HG03575 (cell line): ENCODE measurements at regions not wholly inside any gene's neighbourhood (a gene's known extent, or its start where the extent isn't known, plus 50 kb on each side); places are given as distances from the start of the nearest gene placed in this dataset.

ENCODE experiments used
- ATAC-seq: cut with Tn5 transposase; IDR thresholded peaks from one replicate; pipeline ENCODE4 v1.9.1; 2021; ENCODE audit not compliant: unreplicated experiment, insufficient number of reproducible peaks, low FRiP score; ENCODE audit errors: extremely low read depth

DNA sequence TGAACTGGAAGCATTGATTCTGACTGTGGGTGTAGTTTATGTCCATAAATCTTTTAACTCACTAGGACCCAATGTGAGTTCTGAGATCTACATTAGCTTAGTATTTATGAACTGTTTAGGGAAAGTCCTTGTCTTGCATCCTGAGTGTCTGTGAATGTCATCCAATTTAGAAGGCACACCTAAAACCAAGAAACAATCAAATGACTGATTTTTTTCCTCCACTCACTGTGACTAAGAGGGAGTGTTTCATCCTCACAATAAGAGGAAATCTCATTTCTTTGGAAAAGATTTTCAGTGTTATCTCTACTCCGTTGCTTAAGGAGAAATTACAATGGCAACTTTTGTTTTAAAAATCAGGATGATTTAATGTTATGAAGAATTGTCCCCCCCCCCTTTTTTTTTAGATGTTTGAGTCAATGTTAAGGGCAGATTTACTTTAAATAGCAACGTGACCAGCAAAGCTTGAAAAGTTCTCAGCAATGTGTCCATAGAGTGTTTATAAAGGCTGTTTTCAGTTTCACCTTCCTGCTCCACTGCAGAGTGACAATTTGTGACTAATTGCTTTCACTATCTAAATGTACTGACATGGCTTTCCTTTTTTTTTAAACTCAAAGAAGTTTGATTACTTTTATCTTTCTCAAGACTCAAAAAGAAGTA is 173.0 kb downstream of the SPCS3 start:
- ATAC-seq: peak; percentile 100

DNA sequence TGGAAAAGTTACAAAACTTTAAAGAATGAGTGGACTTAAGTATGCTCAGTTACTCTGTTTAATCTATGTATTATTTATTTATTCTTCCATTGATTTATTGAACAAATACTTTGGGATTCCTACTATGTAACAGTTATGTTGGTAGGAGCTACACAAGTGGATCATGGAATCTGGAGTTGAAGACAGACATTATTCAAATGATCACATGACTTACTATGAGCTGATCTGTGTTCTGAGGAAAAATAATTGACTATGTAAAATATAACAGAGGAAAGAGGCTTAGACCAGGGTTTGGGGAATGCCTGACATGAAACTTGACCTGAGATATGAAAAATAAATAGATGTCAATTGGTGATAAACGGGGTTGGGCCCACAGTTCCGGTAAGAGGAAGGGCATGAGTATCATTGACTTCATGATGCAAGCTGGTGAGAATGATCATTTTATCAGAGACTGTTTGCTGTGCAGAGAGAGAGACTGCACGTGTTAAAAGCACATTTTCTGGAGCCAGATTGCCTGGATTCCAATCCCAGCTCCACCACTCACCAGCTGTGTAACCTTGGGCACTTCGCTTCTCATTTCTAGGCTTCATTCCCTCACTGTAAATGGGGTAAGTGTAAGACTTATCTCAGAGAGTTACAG is 179.0 kb downstream of the SPCS3 start:
- ATAC-seq: no peak

DNA sequence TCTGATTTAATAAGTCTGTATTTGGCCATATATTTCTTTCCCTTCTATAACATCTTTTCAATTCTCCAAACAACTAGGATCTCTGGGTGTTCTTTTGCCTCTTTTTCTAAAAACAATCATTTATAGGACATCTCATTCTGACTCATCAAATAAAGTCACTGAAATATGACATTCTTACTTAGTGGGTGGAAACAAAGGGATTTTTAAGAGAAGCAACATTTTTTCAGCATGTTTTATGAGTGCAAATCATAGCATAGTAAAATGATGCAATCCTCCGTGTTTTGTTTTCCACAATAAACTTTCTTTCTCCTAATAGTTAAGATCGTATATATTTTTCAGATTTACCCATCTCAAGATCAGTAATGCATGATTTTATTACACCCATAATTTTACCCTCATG is 179.8 kb downstream of the SPCS3 start:
- ATAC-seq: no peak

DNA sequence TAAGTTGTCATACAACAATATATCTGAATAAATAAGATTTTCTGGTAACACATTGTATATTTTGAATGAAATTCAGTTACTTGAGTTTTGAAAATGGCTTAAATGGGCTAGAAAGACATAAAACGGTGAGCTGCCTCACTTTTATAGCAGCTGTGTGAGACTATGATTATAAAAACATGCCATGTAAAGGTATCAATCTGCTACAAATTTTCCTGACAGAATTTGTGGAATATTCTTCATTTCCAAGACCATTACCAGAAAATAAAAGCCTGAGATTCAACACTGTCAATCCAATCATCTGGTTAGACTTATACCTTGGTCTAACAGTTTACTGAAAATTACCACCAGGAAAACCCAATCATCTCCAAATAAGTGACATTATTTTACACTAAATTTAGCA is 181.1 kb downstream of the SPCS3 start:
- no peak for ATAC-seq

DNA sequence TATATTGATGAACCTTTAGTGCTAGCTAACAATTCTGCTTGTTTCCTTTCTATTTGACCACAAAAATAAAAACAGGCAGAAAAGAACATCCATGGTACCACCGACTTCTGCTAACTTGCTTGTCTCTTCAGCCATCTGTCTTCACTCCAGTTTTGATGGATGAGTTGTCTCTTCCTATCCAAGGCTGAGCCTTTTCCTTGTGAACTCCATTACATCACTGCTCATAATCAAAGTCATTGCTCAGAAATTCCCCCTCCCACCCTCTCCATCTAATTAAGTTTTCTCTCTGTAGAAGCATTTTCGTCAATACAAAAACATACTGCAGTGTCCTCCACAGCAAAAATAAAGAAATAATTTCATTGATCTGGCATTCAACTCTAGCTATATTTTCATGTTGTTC is 184.4 kb downstream of the SPCS3 start:
- ATAC-seq: no peak

DNA sequence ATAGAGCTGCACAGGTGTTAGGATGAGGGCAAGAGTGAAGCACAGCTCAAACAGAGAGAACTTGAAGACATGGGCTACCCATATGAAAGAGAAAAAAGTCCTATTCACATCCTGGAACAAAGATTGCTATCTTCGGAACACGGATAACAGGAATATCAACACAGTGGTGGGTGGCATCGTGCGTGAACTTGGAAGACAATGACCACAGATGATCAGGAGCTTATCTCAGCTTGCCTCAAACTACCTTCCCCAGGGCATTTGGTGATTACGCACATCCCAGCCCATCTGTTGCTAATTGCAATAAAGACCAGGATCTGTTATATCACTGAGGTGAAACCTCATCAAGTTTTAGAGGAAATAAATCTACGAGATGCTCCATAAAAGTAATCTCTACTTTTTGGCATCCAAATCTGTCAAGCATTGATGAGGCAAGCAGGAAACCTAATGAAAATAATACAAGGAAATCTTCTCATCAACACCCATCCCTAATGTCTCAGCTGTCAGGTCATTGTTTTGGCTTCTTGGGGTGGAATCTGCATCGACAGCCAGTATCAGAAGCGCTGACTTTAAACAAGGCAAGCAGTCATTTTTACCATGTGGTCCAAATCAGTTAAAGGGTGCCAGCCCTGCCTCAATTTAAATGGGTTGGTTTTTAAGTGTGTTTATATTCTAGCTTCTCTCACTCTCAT is 188.2 kb downstream of the SPCS3 start:
- ATAC-seq: no peak

DNA sequence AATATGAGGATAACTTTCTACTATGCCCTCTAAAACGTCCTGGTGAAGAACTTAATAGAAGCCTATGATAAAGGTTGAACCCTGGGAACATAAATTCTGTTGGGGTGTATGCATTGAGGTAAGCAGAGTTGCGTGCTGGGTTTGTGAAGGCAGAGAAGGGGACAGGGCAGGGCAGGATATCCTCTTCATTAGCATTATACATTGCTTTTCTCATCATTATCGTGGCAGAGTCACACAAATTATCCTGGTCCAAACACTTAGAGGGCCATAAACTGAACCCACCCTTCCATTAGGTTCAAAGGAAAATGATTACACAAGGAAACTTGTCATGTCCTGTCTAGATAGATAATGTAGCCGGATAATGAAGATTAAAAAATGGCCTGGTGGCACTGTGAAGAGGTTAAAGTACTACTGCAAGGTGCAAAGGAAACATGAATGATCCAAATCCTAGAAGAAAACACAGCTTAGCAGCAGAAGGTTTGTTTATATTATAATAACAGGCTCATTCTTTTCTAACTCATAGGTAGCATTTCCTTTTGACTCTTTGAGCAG is 189.1 kb downstream of the SPCS3 start:
- ATAC-seq: no peak

DNA sequence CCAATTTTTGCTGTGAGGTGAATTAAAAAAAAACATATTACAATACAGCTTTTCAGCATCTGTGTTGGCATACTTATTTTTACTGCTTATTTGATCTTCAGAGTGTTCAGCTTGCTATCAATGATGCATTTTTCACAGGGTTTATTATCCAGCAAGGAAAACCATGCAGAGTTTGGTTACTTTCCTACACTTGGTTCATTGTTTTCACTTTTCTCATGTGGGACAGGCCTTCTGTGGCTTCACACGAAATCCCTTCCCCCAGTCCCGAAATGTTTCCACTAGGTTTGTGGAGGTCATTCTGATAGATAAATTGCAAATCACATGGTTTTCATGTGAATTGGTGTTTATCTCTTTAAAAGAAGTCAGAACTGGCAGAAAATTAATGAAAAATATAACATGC is 205.8 kb downstream of the SPCS3 start:
- no peak for ATAC-seq

DNA sequence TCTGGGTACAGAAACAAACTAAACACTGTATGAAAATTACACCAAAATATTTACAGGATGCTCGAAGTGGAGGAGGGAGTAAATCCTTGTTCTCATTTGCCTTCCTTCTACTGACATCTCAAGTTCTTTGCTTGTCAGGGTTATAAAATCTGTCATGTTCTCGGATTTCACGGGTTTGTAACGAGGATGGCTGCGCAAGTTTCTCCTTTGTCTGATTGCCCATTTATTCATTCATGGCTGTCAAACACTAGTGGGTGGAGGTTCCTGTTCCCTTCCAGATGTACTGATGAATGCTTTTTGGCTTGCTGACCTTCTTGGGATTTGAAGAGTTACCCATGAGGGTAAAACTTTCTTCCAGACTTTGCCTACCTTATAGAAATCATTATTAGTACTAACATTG is 206.9 kb downstream of the SPCS3 start:
- no peak for ATAC-seq

DNA sequence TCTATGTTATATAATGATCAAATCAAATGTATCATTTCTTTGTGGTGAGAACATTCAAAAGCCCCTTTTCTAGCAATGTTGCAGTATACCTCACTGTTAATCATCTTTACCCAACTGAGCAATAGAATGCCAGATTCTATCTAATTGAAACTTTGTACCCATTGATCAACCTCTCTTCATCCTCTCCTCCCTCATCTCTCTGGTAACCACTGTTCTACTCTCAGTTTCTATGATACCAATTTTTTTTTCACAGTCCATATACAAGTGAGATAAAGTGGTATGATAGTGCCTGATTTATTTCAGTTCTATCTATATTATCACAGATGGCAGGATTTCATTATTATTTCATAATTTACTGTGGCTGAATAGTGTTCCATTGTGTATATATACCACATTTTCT is 209.8 kb downstream of the SPCS3 start:
- ATAC-seq: no peak

DNA sequence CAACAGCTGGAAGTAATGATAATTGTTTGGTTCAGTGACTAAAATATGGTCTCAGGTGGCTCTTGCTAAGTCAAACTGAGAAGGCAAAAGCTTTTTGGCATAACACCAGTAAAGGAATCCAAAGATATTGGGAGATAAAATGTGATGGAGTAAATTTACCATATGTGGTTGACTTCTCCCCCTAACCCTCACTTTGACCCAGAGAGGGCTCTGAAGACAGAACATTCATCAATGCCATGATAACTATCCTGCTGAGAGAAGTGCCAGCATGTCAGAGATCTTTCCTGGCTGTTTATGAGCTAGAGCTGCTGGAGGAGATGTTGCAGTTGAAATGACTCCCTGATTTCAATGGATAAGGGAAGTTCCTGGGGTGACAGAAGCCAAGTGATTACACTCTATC is 213.4 kb downstream of the SPCS3 start:
- no peak for ATAC-seq

DNA sequence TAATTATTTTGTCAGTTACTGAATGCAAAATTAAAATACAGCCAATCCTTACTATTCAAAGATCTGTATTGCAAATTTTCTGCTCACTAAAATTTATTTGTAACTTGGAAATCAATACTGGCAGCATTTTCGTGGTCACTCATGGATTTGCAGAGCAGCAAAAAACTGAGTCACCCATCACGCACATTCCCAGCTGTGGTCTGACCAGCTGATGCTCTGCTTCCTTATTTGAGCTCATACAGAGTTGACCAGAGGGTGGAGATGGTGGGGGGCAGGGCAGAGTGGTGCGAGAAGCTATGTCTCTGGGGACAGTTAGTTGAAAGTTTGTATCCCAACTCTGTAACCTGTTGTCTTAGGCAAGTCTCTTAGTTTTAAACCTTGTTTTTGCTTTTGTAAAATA is 214.8 kb downstream of the SPCS3 start:
- ATAC-seq: no peak

DNA sequence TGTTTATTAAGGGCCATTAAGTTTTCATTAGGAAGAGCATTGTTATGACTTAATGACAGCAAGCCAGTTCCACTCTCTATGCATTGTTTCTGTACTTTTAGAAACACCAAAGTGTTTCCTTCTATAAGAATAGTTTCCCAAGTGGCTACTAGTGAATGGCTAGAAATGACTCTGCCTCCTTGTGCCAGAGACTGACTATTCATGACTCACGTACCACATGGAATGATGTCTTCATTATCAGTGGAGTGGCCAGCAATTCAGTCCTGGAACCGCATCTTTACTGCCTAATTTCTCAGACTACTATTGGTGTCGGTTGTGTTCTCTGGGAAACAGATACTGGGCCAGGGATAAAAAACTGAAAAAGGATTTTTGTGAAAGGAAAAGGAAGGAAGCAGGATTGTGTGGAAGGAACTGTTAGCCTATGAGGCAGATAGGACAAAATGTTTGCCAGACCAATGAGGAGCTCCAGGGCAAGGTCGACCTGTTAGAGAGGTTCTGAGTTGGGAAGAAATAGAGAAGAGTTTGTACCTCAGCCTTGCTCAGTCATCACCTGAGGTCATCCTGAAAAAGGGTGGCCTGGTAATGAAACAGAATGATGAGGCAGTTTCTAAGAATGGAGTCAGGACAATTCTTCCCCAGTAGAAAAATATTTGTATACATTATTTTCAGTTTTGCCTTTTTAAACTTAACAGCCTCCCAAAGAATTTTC is 218.6 kb downstream of the SPCS3 start:
- no peak for ATAC-seq

DNA sequence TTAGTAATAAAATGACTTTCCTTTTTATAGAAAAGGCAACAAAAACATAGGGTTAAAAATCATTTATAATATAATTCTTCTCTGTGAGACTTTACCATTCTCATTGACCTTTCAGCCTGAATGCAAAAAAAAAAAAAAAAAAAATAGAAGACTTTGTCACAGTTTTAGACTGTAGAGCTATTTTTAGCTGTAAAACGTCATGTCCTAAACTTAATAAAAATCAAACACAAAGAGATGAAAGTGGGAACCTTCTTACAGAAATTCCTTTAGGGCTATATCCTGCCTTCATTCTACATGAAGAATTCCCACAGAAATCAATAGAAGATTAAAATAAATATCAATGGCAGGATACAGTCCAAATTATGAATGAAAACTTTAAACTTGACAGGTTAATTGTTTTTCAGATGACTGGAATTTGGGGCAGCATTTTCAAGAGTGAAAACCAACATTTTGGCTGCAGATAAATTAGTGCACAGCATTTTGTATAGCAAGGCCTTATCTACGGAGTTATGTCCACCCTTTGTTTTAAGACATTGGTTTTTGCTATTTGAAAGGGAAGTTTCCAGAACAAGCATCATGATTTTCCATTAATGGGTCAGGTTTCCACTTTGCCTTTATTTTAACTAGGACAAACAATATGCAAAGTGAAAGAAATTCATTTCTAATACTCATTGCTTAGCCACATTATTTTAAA is 219.5 kb downstream of the SPCS3 start:
- no peak for ATAC-seq

DNA sequence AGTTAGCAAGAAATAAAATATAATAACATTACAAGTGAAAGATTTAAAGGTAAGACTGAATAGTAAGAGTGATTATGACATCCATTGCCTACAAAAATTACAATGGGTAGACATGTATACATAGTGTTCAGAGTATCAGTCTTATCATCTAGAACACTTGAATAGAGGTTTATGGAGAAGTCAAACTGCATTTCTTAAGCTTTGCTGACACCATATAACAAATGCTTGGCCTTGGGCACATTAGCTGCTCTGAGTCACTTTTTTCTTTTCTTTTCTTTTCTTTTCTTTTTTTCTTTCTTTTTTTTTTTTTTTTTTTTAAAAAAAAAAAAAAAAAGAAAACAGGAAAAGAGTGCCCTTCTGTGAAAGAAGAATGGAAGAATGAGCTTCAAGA is 220.0 kb downstream of the SPCS3 start:
- no peak for ATAC-seq

DNA sequence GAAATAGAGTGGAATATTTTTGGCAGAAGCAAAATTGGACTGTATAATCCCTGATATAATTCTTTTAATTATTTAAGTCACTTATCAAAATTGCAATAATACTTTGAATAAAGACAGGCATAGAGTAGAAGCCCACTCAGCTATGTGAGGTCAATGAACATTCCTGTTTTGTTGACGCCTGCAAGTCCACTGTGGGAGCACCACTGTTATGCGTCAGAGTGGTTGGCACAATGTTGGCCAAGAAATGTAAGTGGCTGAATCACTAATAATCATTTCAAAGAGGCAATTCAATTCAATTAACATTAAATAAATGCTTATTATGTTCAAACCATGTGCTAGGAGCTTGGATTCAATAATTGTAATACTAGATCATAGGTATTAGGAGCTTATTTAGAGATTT is 221.0 kb downstream of the SPCS3 start:
- ATAC-seq: no peak

DNA sequence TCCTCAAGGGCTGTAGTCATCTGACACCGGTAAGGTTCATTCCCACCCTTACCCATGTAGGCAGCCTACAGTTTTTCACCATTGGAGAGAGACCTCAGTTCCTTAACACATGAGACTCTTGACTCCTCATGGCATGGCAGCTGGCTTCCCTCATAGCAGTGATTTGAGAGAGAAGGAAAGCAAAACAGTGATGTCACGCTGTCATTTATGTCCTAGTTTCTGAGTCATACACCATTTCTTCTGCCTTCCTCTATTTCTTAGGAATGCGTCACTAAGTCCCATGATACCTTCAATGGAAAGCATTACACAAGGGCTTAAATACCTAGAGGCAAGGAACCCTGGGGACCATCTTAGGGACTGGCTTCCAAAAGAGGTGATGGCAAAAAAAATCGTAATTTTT is 226.1 kb downstream of the SPCS3 start:
- ATAC-seq: no peak

DNA sequence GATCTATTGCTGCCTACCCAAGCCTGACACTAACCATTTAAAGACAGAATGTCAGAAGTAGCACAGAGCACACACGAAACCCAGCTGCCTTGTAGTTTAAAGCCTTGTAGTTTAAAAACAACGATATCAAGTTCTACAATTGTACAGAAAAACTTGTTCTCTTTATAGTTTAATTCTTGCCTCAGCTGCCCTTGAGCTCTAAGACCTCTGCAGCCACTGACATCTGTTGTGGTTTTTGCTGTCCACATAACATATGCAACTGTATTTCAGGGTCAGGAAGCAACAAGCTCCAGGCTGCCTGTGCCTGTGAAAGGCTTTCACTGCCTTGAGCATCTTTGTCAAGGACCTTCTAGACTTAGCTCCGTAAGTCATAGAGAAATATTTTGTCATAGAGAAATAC is 227.2 kb downstream of the SPCS3 start:
- ATAC-seq: no peak

DNA sequence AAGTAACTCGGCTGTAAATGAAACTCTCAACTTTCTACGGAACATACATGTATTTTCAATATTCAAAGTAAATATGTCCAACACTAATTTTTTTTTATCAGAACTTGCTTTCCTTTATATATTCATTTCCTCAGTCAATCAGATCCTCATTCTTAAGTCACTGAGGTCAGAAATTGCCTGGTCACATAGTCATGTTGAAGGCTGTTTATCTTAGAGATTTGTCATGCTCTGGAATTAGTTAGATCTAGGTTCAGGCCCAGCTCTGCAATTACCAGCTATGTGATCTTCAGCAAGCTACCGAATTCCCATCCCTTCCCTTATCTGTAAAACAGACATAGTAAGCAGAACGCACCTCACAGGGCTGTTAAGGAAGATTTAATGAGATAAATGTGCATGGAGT is 228.8 kb downstream of the SPCS3 start:
- ATAC-seq: no peak
